SIG-M5 treated with dmso at 0.1 percent for 504 hours (cell line): ENCODE measurements at regions not wholly inside any gene's neighbourhood (a gene's known extent, or its start where the extent isn't known, plus 50 kb on each side); places are given as distances from the start of the nearest gene placed in this dataset.
"Not testable (repeated sequence)": the region's sequence is repeated elsewhere in the genome, so short reads cannot be mapped to it uniquely, and the experiment has no call there.

Source experiments
- DNase-seq: peaks from one replicate; lab custom pipeline; 2025; ENCODE audit not compliant: unreplicated experiment; lab: John Stamatoyannopoulos, UW

DNA sequence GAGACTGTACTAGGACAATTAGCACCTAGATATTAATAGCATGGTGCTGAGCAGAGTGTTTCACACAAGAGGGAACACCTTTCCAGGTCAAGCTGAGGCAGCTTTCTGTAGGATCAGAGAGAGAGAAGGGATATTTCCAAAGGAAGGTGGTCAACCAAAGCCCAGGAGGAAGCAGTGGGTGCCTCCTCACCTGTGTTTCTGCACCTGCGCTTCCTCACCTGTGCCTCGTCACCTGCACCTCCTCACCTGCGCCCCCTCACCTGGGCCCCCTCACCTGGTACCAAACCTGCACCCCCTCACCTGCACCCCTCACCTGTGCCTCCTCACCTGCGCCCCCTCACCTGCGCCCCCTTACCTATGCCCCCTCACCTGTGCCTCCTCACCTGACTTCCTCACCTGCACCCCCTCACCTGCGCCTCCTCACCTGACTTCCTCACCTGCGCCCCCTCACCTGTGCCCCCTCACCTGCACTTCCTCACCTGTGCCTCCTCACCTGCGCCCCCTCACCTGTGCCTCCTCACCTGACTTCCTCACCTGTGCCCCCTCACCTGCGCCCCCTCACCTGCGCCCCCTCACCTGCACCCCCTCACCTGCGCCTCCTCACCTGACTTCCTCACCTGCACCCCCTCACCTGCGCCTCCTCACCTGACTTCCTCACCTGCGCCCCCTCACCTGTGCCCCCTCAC is 67.9 kb downstream of the TTLL2 start:
- DNase-seq: no peak

DNA sequence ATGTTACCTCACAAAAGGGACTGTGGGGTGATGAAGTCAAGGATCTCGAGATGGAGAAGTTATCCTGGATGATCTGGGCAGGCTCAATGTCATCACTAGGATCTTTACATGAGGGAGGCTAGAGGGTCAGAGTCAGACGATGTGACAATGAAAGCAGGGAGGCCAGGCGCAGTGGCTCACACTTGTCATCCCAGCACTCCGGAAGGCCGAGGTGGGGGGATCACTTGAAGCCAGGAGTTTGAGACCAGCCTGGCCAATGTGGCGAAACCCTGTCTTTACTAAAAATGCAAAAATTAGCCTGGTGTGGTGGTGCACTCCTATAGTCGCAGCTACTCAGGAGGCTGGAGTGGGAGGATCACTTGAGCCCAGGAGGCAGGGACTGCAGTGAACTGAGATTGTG is 68.8 kb downstream of the TTLL2 start:
- no peak for DNase-seq

DNA sequence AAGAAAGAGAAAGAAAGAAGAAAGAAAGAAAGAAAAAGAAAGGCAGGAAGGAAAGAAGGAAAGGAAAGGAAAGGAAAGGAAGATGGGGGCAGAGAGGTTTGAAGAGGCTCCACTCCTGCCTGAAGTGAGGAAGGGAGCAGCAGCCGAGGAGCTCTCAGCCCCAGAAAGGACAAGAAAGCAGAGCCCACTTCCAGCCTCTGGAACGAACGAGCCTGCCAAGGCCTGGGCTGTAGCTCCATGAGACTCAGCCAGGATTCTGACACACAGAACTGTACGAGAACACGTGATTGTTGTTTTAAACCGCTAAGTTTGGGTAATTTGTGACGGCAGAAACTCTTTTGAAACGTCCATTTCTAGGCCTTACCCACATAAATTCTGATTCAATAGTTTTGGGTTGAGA is 69.5 kb downstream of the TTLL2 start:
- DNase-seq: no peak

DNA sequence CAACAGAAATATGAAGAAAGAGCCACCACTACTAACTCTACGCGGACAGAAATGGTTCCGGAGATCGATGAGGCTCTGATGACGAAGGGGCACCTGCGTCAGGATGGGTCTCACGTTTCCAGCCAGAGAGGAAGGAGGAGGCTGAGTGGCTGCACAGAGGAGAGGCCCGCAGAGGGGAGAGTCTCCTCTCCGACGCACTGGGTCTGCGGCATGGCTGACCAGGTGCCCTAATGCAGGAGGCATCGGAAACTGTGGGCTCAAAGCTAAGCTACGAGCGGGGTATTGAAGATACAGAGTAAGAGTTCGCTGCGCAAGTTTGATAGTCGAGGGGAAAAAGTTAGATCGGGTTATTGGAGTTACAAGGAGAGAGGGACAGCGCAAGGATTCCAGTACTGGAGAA is 69.9 kb downstream of the TTLL2 start:
- no peak for DNase-seq

DNA sequence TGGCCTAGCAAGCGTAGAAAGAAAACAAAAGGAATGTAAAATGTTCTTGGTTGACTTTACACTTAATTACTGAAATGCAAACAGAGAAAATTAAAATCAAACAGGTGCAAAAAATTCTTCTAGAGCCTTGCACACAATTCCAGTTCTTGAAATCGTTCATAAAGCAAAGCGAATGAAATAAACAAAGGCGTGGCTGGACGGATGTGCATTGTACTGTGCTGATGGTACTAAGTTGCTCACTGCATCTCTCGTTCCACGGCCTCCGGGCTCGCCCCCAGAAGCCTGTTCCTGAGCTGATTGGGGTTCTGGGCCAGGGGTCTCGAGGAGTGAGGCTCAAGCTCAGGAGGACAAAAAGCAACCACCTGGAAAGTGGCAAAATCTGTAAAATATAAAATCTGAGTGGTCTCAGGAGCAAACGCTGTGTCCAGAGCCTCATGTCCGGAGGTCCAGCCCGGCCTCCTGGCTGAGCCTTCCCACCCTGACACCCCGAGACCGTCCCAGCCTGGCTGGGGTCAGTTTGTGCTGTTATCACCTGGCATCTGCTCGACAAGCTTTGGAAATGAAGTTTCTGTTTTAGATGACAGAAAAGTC is 71.3 kb downstream of the TTLL2 start:
- DNase-seq: no peak

DNA sequence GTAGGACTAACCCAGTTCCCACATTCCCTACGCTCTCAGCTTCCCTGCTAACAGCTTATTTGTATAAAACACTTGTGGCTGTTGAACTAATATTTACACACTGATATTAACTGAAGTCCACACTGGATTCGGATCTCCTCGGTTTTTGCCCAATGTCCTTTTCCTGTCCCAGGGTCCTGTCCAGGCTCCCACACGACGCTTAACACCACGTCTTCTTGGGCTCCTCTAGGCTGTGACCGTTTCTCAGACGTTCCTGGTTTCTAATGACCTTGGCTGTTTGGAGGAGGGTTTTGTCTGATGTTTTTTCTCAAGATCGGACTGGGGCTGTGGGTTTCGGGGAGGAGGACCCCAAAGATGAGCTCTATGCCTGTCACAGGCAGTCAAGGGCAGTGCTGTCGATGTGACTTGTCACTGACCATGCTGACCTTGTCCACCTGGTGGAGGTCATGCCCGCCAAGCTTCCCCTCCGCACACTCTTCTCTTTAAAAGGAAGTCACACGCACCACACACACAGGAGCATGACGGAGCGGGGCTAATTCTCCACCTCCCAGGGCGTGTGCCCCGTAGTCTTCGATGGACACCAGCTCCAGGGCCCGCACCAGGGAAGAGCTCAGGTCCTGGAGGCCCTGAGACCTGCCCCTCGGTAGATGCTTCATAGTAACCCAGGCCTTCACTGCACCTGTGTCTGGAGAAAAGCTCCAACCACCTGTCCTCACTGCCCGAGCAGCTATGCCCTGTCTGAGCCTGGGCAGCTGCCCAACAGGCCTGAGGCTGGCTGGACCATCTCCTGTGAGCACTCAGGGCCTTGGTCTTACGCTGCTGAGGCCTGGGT is 72.0 kb downstream of the TTLL2 start:
- no peak for DNase-seq

DNA sequence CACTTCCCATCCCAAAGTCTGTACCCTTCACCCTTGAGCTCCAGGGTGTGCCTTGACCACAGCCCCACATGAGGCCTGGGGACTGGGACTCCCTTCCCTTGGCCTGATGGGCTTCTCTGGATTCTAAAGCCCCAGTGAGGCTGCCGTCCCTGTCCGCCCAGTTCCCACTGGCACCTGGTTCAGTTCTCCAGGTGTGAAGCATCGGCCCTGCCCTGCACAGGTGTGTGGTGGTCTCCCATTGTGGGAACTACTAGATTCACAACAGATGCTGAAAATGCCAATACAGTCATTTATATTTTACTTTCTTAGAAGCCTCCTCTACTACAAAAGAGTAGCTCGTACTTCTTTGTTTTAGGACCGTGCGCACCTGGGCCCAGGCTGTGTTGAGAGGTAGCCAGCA is 72.8 kb downstream of the TTLL2 start:
- DNase-seq: no peak

DNA sequence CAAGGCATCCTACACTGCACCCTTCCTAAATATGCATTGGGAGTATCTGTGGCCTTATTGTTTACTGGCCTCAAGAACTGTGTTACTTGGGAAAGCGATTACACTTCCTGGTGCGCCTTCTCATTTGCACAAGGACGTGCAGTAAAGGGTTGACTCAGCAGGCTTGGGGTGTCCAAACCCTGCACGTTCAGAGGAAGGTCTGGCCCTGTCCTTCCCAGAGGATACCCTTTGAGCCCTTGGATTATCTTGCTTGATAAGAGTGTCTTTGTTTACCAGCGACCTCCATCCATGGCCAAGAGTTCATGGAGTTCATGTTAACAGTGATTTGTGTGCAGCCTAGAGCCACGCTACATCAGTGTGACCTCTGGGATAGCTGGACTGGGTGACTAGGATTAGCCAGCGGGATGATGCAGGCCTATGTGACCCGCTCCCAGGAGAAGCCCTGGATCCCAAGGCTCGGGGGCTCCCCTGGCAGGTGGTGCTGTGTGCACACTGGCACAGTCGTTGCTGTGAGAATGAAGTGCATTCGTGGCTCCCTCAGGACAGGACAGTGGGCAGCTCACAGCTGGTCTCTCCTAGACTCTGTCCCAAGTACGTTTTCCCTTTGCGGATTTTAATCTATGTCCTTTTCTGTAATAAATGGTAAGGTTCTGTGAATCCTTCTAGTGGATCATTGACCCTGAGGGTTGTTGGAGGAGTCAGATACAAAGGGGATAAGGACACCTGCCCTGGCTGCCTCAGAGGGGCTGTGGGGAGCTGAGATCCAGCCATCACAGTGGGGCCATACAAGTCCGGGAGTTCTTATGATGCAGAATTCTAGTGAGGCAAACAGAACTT is 73.5 kb downstream of the TTLL2 start:
- no peak for DNase-seq

DNA sequence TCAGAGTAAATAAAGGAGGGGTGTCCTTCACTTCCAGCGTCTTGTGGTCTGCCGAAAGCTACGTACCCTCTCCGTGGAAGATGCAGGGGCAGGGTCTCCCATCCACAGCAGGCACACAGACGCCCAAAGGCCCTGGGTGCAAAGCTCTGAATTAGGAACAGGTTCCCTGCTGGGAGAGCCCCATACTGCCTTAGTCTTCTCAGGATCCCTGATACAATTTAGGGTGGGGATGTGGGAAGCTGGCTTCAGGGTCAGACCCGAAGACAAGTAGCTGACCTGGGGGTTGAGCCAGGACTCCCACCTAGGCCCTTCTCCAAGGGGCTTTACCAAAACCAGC is 74.1 kb downstream of the TTLL2 start:
- DNase-seq: no peak

DNA sequence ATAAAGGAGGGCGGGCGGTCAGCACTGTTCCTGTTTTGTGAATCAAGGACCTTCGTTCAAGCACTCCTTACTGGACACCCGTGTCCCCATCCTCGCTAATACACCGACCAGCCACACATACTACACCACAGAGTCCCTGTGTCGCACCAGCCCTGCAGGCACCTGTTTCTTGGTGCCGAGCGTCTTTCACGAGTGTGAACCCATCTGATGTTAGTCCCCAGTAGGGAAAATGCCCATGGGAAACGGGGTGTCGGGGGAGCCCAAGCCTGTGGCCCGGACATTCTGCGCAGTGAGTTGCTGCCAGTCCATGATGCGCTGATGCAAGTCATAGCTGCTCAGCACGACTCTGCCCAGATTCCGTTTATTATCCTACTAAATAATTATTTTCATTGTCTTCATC is 74.7 kb downstream of the TTLL2 start:
- no peak for DNase-seq

DNA sequence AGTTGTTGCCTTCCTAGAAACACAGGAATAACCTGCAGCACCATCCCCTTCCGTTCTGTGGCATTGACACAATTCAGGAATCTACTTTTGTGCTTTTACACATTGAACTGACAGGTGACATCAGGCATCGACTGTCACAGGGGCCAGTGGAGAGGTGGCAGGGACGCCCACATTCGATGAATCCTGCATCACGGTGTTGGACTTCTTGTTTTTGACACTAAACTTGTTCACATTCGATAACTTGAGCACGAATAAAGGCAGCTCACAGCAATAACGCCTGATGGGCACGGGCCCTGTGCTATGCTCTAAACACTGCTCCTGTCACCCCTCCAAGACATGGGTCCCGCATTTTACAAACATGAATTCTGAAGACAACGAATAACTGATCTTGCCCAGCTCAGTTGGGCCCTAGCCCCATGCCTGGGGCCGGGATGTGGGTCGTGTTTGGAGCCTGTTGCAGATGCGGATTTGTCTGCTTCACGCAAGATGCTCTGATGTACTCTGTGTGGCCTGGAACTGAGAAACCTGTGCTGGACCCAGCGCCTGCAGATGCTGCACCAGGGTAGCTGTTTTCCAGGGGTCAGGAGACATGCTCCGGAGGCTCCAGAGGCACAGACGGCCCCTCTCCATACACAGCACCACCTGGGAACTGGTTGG is 75.7 kb downstream of the TTLL2 start:
- DNase-seq: no peak

DNA sequence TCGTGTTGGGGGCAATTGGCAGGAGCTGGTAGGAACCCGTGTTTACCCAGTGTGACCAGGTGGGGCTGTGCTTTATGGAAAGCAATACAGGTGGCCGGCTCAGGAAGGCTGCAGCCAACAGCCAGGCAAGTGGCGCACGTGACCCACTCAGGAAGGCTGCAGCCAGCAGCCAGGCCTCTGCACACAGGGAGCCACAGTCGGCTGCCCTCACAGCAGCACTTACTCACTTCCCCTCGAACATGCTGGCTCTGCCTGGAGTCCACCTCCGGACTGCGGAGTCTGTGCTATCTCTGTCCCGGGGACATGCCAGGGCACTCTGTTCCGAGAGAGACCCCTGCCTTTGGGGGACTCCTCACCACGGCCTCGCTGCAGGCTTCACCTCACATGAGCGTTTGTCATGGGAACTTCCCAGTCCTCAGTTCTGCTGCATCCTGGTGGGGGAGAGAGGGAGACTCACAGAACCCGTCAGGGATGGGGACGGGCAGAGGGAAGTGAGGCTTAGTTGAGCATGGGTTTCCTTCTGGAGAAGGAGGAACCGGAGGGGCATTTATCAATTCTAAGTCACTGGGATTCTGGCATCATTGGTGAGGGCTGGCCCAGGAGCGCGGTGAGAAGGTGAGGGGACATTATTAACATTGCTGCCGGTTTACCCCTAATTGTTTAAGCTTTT is 76.8 kb downstream of the TTLL2 start:
- no peak for DNase-seq

DNA sequence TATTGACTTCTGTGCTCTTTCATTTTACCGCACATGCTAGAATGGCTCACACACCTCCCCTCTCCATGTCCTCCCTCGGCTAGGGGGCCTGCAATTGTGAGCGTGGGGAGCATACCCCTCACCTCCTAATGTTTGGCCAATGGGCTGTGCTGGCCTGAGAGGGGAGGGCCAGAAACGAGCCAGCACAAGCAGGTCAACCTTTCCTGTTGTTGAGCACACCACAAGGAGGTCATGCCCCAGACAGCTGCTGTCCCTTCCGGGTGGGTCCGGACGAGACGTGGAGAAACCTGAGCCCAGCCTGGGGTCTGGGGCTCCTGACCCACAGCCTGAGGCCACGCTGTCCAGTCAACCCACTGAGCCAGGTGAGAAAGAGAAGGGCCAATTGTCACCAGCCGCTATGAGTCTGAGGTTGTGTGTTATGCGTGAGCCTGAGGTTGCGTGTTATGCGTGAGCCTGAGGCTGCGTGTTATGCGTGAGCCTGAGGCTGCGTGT is 77.4 kb downstream of the TTLL2 start:
- DNase-seq: no peak

DNA sequence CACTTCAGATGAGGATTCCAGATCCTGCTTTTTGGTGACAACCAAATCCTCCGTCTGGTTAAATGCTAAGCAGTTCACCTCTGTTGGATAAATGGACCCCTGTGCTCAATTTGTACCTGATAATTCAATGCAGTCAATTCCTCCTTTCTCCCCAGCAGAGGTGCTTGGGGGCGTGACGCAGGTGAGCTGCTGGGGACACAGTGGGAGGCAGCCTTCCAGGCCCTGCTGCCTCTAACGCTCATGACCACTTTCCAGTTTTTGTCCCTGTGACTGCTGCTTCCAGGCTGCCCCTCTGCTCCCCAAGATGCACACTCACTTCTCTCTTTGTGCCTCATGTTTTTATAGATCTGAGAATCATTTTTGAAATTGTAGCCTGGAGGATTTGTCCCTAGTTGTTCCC is 78.5 kb downstream of the TTLL2 start:
- DNase-seq: no peak

DNA sequence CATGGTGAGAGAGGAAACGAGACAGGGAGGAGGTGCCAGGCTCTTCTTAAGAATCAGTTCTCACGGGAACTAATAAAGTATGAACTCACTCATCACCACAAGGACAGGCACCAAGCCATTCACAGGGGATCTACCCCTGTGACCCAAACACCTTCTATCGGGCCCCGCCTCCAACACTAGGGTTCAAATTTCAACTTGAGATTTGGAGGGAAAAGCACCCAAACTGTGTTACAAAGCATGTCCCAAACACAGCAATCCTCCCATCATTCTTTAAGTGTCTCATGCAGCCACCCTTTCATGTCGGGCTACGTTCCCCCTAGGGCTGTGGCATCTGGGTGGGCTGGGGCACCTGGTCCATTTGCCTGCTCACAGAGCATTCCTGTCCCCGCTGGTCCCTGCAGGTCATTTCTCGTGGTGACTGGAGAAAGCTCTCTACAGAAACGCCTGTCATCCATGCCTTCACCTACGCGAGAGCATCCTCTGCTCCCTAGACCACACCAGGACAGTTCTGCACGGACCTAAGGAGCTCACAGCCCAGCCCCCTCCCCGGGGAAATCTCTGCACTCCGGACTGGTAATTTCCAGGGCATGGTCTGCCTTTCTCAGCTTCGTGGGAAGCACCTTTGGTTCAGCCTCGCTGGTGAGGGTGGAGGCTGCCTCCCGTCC is 79.6 kb downstream of the TTLL2 start:
- DNase-seq: no peak

DNA sequence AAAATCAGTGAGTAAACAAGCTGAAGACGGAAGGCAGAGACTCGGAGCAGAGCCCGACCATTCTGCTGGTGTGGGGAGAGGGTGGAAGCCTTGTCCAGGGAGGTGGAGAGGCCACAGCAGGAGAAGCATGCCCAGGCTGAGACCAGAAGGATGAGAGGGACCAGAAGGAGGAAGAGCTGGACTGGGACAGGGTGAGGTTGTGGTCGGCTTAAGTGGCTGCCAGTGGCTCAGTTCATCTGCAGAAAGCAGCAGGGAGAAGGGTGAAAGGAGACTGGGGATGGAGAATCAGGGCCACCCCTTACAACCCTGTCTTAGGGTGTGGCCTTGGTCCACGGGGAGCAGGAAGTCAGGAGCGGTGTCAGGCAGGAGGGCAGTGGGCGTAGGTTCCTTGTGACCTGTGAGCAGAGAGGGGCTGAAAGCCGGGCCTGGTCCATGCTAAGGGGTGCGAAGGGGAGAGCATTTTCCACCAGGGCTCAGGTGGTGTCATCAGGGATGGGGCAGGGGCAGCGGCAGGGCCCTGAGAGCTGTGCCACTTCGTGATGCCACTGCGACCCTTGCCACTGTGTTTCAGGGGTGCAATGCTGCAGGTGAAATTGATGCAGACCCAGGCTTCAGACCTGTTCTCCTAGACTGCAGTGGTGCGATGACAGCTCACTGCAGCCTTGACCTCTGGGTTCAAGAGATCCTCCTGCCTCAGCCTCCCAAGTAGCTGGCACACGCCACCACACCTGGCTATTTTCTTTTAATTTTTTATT is 81.1 kb downstream of the TTLL2 start:
- no peak for DNase-seq

DNA sequence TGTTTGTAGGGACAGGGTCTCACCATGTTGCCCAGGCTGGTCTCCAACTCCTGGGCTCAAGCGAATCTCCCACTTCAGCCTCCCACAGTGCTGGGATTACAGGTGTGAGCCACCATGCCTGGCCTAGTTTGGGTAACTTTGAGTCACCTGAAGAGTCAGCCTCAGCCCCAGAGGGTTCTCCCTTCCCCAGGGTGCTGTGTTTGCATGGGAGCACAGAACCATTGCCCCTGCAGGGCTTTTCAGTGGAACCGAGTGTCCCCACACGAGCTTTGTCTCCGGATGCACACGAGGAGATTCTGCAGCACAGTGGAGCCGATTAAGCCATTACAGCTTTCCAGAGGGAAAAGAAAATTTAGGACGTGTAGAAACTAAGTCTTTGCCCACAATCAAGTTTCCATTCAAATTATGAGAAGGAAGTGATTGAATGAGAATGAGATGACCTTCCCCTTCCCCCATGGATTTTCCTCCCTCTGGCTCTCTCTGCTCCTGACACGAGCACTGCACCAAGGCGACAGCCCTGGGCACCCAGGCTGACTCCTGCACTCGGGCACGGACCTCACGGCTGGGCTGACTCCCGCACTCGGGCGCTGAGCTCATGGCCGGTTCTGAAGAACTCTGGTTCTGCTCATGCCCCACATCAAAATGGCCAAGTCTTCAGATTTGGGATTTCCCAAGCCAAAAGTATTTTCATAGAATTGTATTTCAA is 81.8 kb downstream of the TTLL2 start:
- DNase-seq: not testable (repeated sequence)

DNA sequence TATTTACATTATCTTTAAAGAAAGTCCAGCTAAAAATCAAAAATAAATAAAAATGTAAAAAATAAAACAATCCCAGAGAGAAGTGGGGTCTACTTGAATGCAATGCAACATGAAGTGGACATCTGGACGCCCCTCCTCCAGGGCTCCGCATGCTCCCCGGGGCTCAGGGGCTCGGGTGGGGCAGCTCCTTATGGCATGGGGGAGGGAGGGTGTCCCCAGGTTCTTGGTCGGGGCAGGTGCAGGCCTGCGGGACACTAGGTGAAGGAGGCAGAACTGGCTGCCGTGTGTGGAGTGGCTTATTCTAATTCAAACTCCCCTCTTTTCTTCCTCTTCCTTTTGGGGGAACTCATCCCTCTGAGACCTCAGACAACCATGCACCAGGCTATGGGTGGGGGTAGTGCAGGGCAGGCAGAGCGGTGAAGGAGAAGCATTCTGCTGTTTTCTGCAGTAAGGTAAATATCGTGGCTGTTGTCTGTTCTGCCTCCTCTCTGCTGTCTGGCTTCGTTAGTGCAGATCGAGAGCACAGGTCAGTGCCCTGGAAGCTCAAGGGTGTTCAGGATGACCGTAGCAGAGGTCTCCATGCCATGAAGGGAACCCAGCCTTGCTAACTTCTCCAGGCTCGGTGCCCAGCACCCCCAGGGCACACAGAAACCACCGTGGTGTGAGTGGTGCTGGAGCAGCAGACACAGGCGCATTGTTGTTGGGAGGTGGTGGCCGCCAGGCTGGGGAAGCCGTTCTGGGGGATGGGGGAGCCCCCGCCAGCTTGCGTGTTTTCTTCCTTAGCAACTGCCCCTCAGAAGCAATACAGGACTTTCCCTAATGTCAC is 82.6 kb downstream of the TTLL2 start:
- no peak for DNase-seq
